ENCODE measurements at regions not wholly inside any gene's neighbourhood (a gene's known extent, or its start where the extent isn't known, plus 50 kb on each side); places are given as distances from the start of the nearest gene placed in this dataset.

DNA sequence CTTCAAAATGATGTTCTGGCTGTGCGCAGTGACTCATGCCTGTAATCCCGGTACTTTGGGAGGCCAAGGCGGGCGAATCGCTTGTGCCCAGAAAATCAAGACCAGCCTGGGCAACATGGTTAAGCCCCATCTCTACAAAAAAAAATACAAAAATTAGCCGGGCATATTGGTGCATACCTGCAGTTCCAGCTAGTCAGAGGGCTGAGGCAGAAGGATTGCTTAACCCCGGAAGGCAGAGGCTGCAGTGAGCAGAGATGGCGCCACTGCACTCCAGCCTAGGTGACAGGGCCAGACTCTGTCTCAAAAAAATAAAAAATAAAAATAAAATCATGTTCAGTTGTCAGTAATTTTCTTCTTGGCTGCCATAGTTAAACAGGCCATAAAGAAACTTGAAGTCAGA, 245.9 kb upstream of the USP15 start:
- Histone ChIP-seq H3K9me3 (ENCODE audit: control insufficient read depth in 1 of 2, insufficient read depth in 1 of 2, low read length in 2 of 2) (peaks cover 0 to 7% of the 10 kb centered on the region in 2 experiments), H3K4me1 (ENCODE audit: insufficient read depth, low read length) (no peaks in the 10 kb centered on the region), H3K4me3 (ENCODE audit: low read length) (no peak overlapping the region), H3K27me3 (ENCODE audit: control insufficient read depth in 1 of 2, insufficient read depth in 2 of 2, low read length in 2 of 2) (no peaks in the 10 kb centered on the region), H3K36me3 (ENCODE audit: insufficient read depth, low read length) (no peaks in the 10 kb centered on the region), H3K27ac (ENCODE audit: low read depth in 1 of 2, low read length in 2 of 2) (no peak overlapping the region)
- CTCF ChIA-PET: no interaction called here
- TF ChIP-seq, protein P1, sequence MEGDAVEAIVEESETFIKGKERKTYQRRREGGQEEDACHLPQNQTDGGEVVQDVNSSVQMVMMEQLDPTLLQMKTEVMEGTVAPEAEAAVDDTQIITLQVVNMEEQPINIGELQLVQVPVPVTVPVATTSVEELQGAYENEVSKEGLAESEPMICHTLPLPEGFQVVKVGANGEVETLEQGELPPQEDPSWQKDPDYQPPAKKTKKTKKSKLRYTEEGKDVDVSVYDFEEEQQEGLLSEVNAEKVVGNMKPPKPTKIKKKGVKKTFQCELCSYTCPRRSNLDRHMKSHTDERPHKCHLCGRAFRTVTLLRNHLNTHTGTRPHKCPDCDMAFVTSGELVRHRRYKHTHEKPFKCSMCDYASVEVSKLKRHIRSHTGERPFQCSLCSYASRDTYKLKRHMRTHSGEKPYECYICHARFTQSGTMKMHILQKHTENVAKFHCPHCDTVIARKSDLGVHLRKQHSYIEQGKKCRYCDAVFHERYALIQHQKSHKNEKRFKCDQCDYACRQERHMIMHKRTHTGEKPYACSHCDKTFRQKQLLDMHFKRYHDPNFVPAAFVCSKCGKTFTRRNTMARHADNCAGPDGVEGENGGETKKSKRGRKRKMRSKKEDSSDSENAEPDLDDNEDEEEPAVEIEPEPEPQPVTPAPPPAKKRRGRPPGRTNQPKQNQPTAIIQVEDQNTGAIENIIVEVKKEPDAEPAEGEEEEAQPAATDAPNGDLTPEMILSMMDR (IDR thresholded peaks at IDR 0.05): no peak
- Mint-ChIP-seq H3K27ac (no peak overlapping the region), H3K27me3 (peaks cover 6% of the 10 kb centered on the region), H3K4me3 (no peak overlapping the region), H3K4me1 (ENCODE audit: low read depth) (no peaks in the 10 kb centered on the region), H3K9me3 (no peaks in the 10 kb centered on the region), H3K36me3 (ENCODE audit: low read depth) (no peaks in the 10 kb centered on the region)
- POLR2A ChIA-PET: no interaction called here
- intact Hi-C loops (cut with DNase I, micrococcal nuclease): no loop called here
- ATAC-seq (ENCODE audit: poor library complexity) (no peak), DNase-seq (no peak)

DNA sequence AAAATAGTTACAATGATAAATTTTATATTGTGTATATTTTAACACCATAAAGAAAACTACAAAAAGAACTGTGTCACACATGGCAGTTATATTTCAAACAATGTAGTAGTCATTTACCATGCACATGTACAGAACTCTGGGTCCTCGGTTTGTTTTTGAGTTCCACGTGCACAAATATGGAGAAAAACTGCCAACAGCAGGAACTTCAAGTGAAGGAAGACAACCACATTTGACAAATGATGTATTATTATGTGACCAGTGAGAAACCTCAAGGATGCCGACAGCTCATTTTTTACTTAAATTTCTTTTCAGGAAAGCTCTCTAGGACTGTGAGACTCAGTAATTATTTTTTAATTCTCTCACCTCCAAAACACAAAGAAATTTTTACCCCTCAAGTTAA, 244.2 kb upstream of the USP15 start:
- Histone ChIP-seq H3K4me1 (ENCODE audit: insufficient read depth, low read length) (no peaks in the 10 kb centered on the region), H3K27me3 (ENCODE audit: control insufficient read depth in 1 of 2, insufficient read depth in 2 of 2, low read length in 2 of 2) (no peaks in the 10 kb centered on the region), H3K27ac (ENCODE audit: low read depth in 1 of 2, low read length in 2 of 2) (no peak overlapping the region), H3K4me3 (ENCODE audit: low read length) (no peak overlapping the region), H3K9me3 (ENCODE audit: control insufficient read depth in 1 of 2, insufficient read depth in 1 of 2, low read length in 2 of 2) (no peaks in the 10 kb centered on the region), H3K36me3 (ENCODE audit: insufficient read depth, low read length) (no peaks in the 10 kb centered on the region)
- DNase-seq: no peak
- H3K27ac Mint-ChIP-seq: no peak overlapping the region
- no peak overlapping the region for H3K4me3 Mint-ChIP-seq
- no peaks in the 10 kb centered on the region for H3K36me3 Mint-ChIP-seq (ENCODE audit: low read depth)
- no peaks in the 10 kb centered on the region for H3K9me3 Mint-ChIP-seq
- ChIA-PET CTCF (no interaction called here), POLR2A (no interaction called here)
- intact Hi-C loops (cut with DNase I, micrococcal nuclease): no loop called here
- no peak for ATAC-seq (ENCODE audit: poor library complexity)
- no peaks in the 10 kb centered on the region for H3K4me1 Mint-ChIP-seq (ENCODE audit: low read depth)
- peaks cover 6% of the 10 kb centered on the region for H3K27me3 Mint-ChIP-seq
- TF ChIP-seq, protein P1 (IDR thresholded peaks at IDR 0.05): no peak

GRCh38 chr12:62021808-62022207, 238.4 kb upstream of the USP15 start:
- Histone ChIP-seq H3K4me1 (ENCODE audit: insufficient read depth, low read length) (no peaks in the 10 kb centered on the region), H3K27me3 (ENCODE audit: control insufficient read depth in 1 of 2, insufficient read depth in 2 of 2, low read length in 2 of 2) (no peaks in the 10 kb centered on the region), H3K27ac (ENCODE audit: low read depth in 1 of 2, low read length in 2 of 2) (no peak overlapping the region), H3K4me3 (ENCODE audit: low read length) (no peak overlapping the region), H3K36me3 (ENCODE audit: insufficient read depth, low read length) (no peaks in the 10 kb centered on the region), H3K9me3 (ENCODE audit: control insufficient read depth in 1 of 2, insufficient read depth in 1 of 2, low read length in 2 of 2) (no peaks in the 10 kb centered on the region)
- ATAC-seq (ENCODE audit: poor library complexity) (no peak), DNase-seq (no peak)
- CTCF ChIA-PET: no interaction called here
- Mint-ChIP-seq H3K9me3 (peaks cover 4% of the 10 kb centered on the region), H3K4me1 (ENCODE audit: low read depth) (no peaks in the 10 kb centered on the region), H3K27me3 (peaks cover 12% of the 10 kb centered on the region), H3K27ac (no peak overlapping the region), H3K4me3 (no peak overlapping the region), H3K36me3 (ENCODE audit: low read depth) (no peaks in the 10 kb centered on the region)
- TF ChIP-seq, protein P1 (IDR thresholded peaks at IDR 0.05): no peak
- POLR2A ChIA-PET: no interaction called here
- intact Hi-C loops (cut with DNase I, micrococcal nuclease): no loop called here
